PC-9 (cell line): ENCODE measurements at regions not wholly inside any gene's neighbourhood (a gene's known extent, or its start where the extent isn't known, plus 50 kb on each side); places are given as distances from the start of the nearest gene placed in this dataset.

Source experiments
- BruUV-seq: library from RNA; stranded (reverse); fragments of 400-500 nt; replicated peaks from 2 replicates; lab custom pipeline; 2021; lab: Mats Ljungman, UMichigan
- CTCF ChIA-PET: fragments of 300-600 bp; sonication (Branson Sonifier 250); formaldehyde crosslinking; loops from one replicate; lab custom pipeline; 2022; ENCODE audit warnings: antibody characterized with exemption; lab: Charles Lee
- POLR2A ChIA-PET: fragments of 300-600 bp; sonication (Branson Sonifier 250); formaldehyde crosslinking; loops from one replicate; lab custom pipeline; 2022; ENCODE audit warnings: antibody characterized with exemption; ENCODE audit not compliant: unreplicated experiment; lab: Charles Lee
- DNase-seq, 2 experiments: peaks; one replicate each; pipeline versions ENCODE4 v3.0.0 to v3.0.0-alpha.2; 2015 to 2022; ENCODE audit warnings: mixed read lengths in 1 of 2
- H2AFZ ChIP-seq: fragments of 200-600 bp; sonication (generic); 2 replicates; pipeline ENCODE4 v1.8.1; 2017; ENCODE audit warnings: antibody characterized with exemption
- H3F3A ChIP-seq: fragments of 200-600 bp; sonication (generic); 2 replicates; pipeline ENCODE4 v1.8.1; 2017; ENCODE audit warnings: antibody characterized with exemption, mild to moderate bottlenecking, low read depth; ENCODE audit not compliant: insufficient read depth
- H3K27ac ChIP-seq: fragments of 200-600 bp; sonication (generic); 2 replicates; pipeline ENCODE4 v1.6.1; 2016; ENCODE audit warnings: mixed run types
- H3K27me3 ChIP-seq: fragments of 200-600 bp; sonication (generic); 2 replicates; pipeline ENCODE4 v1.6.1; 2016; ENCODE audit warnings: low read depth, mixed run types; ENCODE audit not compliant: insufficient read depth
- H3K36me3 ChIP-seq: fragments of 200-600 bp; sonication (generic); 2 replicates; pipeline ENCODE4 v1.6.1; 2016; ENCODE audit warnings: low read depth, mixed run types
- H3K4me1 ChIP-seq: fragments of 200-600 bp; sonication (generic); replicated peaks from 2 replicates; pipeline ENCODE4 v1.6.1; 2016; ENCODE audit warnings: mixed run types; ENCODE audit not compliant: insufficient read depth
- H3K4me2 ChIP-seq: fragments of 200-600 bp; sonication (generic); 2 replicates; pipeline ENCODE4 v1.6.1; 2017; ENCODE audit warnings: mixed run types
- H3K4me3 ChIP-seq: fragments of 200-600 bp; sonication (generic); 2 replicates; pipeline ENCODE4 v1.6.1; 2016; ENCODE audit warnings: mixed run types
- H3K79me2 ChIP-seq: fragments of 200-600 bp; sonication (generic); 2 replicates; pipeline ENCODE4 v1.6.1; 2017; ENCODE audit warnings: low read depth, mixed run types
- H3K9me2 ChIP-seq: fragments of 200-600 bp; sonication (generic); 2 replicates; pipeline ENCODE4 v1.8.1; 2017; ENCODE audit warnings: mild to moderate bottlenecking; ENCODE audit not compliant: insufficient read depth
- H3K9me3 ChIP-seq: fragments of 200-600 bp; sonication (generic); 2 replicates; pipeline ENCODE4 v1.8.1; 2016; ENCODE audit warnings: low read depth; ENCODE audit not compliant: insufficient read depth
- H4K20me1 ChIP-seq: fragments of 200-600 bp; sonication (generic); 2 replicates; pipeline ENCODE4 v1.8.1; 2017; ENCODE audit not compliant: insufficient read depth
- EZH2 ChIP-seq: fragments of 200-600 bp; sonication (generic); IDR thresholded peaks from 2 replicates; pipeline ENCODE4 v1.8.0; 2017; ENCODE audit warnings: antibody characterized with exemption, low read depth
- intact Hi-C: fragments of 100-400 bp; cut with micrococcal nuclease; formaldehyde crosslinking; loops from one replicate; pipeline ENCODE4 v1.10.0; 2022; ENCODE audit not compliant: unreplicated experiment
- TF ChIP-seq, protein P1 (sequence below): fragments of 200-600 bp; sonication (generic); conservative IDR thresholded peaks from 2 replicates; pipeline ENCODE4 v1.6.1; 2017; ENCODE audit warnings: mixed run types, antibody characterized with exemption, mild to moderate bottlenecking, moderate library complexity

DNA sequence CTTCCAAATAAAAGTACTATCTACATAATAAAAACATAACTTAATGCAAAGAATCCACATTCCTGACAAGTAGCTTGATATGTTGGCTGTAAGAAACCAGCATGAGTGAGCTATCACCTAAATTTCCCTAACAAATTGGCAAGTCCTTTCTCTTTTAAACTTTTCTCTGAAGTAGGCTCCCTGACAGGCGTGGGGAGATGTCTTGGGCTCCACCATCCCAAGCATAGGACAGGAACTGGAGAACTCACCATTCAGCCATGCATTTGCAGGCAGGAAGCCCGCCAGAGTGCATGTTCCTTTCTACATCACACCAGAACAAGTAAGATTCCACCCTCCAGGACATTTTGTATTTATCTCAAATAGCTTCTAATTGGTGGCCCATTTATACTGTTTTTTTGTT, 921.9 kb upstream of the CELF4 start:
- no TSS peak for BruUV-seq
- no peaks in the 10 kb centered on the region for H3K36me3 ChIP-seq
- H2AFZ ChIP-seq, result no peak overlapping the region
- H4K20me1 ChIP-seq, result no peaks in the 10 kb centered on the region
- CTCF ChIA-PET, result no interaction called here
- no peaks in the 10 kb centered on the region for H3F3A ChIP-seq
- no peak overlapping the region for H3K4me2 ChIP-seq
- no peaks in the 10 kb centered on the region for H3K4me1 ChIP-seq
- no peaks in the 10 kb centered on the region for H3K27me3 ChIP-seq
- H3K79me2 ChIP-seq, result no peaks in the 10 kb centered on the region
- H3K4me3 ChIP-seq, result no peak overlapping the region
- POLR2A ChIA-PET, result no interaction called here
- H3K27ac ChIP-seq, result no peak overlapping the region
- TF ChIP-seq, protein P1, sequence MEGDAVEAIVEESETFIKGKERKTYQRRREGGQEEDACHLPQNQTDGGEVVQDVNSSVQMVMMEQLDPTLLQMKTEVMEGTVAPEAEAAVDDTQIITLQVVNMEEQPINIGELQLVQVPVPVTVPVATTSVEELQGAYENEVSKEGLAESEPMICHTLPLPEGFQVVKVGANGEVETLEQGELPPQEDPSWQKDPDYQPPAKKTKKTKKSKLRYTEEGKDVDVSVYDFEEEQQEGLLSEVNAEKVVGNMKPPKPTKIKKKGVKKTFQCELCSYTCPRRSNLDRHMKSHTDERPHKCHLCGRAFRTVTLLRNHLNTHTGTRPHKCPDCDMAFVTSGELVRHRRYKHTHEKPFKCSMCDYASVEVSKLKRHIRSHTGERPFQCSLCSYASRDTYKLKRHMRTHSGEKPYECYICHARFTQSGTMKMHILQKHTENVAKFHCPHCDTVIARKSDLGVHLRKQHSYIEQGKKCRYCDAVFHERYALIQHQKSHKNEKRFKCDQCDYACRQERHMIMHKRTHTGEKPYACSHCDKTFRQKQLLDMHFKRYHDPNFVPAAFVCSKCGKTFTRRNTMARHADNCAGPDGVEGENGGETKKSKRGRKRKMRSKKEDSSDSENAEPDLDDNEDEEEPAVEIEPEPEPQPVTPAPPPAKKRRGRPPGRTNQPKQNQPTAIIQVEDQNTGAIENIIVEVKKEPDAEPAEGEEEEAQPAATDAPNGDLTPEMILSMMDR, result no peak
- TF ChIP-seq EZH2, result no peak
- intact Hi-C loops, result no loop called here
- no peak for DNase-seq
- H3K9me2 ChIP-seq, result no peaks in the 10 kb centered on the region
- H3K9me3 ChIP-seq, result no peaks in the 10 kb centered on the region

DNA sequence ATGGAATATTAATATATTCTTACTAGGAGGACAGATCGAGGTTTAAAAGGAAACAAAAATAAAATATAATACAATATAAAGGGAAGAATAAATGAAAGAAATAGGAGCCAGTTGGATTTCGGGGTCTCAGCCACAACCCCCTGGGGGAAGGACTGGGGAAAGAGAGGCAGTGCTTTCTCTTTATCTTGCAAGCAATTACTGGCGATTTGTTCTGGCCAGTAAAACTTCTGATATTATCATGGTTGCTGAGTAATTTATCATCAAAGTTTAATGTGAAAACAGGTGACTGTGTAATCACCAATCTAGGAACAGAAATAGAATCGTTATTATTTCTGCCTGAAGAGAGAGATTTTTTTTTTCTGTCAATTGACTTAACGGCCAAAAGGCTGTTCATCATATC, 917.7 kb upstream of the CELF4 start:
- no peaks in the 10 kb centered on the region for H3K9me3 ChIP-seq
- no peaks in the 10 kb centered on the region for H3K27me3 ChIP-seq
- H2AFZ ChIP-seq, result no peak overlapping the region
- no peak for DNase-seq
- H3K27ac ChIP-seq, result no peak overlapping the region
- ChIA-PET CTCF (no interaction called here), POLR2A (no interaction called here)
- intact Hi-C loops, result no loop called here
- no peaks in the 10 kb centered on the region for H3K79me2 ChIP-seq
- no peaks in the 10 kb centered on the region for H3K9me2 ChIP-seq
- H3K36me3 ChIP-seq, result no peaks in the 10 kb centered on the region
- TF ChIP-seq, protein P1, result no peak
- TF ChIP-seq EZH2, result no peak
- no peak overlapping the region for H3K4me2 ChIP-seq
- no peaks in the 10 kb centered on the region for H3K4me1 ChIP-seq
- BruUV-seq, result no TSS peak
- H4K20me1 ChIP-seq, result no peaks in the 10 kb centered on the region
- H3K4me3 ChIP-seq, result no peak overlapping the region
- no peaks in the 10 kb centered on the region for H3F3A ChIP-seq

DNA sequence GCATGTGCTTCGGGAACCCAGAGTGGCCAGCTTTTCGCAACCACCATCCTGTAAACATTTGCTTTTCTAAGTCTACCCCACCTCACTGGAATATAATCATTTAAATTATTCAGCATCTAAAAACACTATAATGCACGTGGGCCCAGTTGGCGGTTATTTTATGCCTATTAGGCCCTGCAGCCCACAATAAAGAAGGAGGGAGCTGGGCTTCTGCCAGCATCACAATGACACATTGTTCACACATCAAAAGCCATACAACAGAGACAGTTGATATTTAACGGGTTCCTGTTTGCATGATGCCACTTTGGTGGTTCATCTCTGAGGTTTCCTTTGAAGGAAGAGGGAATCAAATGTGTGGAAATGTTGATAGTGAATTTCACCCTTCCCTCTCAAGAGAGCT, 916.0 kb upstream of the CELF4 start:
- ChIA-PET POLR2A (no interaction called here), CTCF (no interaction called here)
- Histone ChIP-seq H2AFZ (no peak overlapping the region), H3K79me2 (no peaks in the 10 kb centered on the region), H3K9me3 (no peaks in the 10 kb centered on the region), H3K4me2 (no peak overlapping the region), H3K27ac (no peak overlapping the region), H4K20me1 (no peaks in the 10 kb centered on the region), H3K4me1 (no peaks in the 10 kb centered on the region), H3K4me3 (no peak overlapping the region), H3K27me3 (no peaks in the 10 kb centered on the region), H3F3A (no peaks in the 10 kb centered on the region), H3K9me2 (no peaks in the 10 kb centered on the region), H3K36me3 (no peaks in the 10 kb centered on the region)
- no TSS peak for BruUV-seq
- intact Hi-C loops, result no loop called here
- TF ChIP-seq, protein P1, result no peak
- no peak for TF ChIP-seq EZH2
- DNase-seq, result no peak
